ENCODE measurements at regions not wholly inside any gene's neighbourhood (a gene's known extent, or its start where the extent isn't known, plus 50 kb on each side); places are given as distances from the start of the nearest gene placed in this dataset.

- Histone ChIP-seq H3K9me3 (no peaks in the 10 kb centered on the region), H3K27ac (no peak overlapping the region), H3K4me1 (peaks cover 0 to 36% (median 6%) of the 10 kb centered on the region in 3 donors), H3K36me3 (no peaks in the 10 kb centered on the region), H3K27me3 (no peaks in the 10 kb centered on the region), H3K4me3 (no peak overlapping the region)
- intact Hi-C loops (cut with DNase I) = no loop called here
- no peak for TF ChIP-seq CTCF (IDR thresholded peaks at IDR 0.05)
- TF ChIP-seq POLR2A (IDR thresholded peaks at IDR 0.05) = no peak
- no peak for DNase-seq
- WGBS, 2 donors = 45 to 55% methylated on average over 5 to 6 of the region's 6 CpGs
Observed at GRCh38 chr15:93296759-93297500, 207.9 kb upstream of the RGMA start.

- DNase-seq = no peak
- Histone ChIP-seq H3K4me3 (no peak overlapping the region), H3K36me3 (no peaks in the 10 kb centered on the region), H3K4me1 (peaks cover 0 to 15% (median 3%) of the 10 kb centered on the region in 3 donors), H3K9me3 (no peaks in the 10 kb centered on the region), H3K27me3 (no peaks in the 10 kb centered on the region), H3K27ac (no peak overlapping the region)
- intact Hi-C loops (cut with DNase I) = no loop called here
- 62 to 78% methylated on average over 1 of the region's 1 CpG for WGBS, 2 donors
- TF ChIP-seq CTCF (IDR thresholded peaks at IDR 0.05) (no peak), POLR2A (IDR thresholded peaks at IDR 0.05) (no peak)
Observed at GRCh38 chr15:93294896-93295295, 205.9 kb upstream of the RGMA start.

GRCh38 chr15:93294066-93294465 is 205.1 kb upstream of the RGMA start:
- TF ChIP-seq POLR2A (IDR thresholded peaks at IDR 0.05) (no peak), CTCF (IDR thresholded peaks at IDR 0.05) (no peak)
- intact Hi-C loops (cut with DNase I) = no loop called here
- WGBS, 2 donors = 81 to 85% methylated on average over 1 of the region's 1 CpG
- H3K4me1 ChIP-seq = peaks cover 0 to 7% (median 0%) of the 10 kb centered on the region in 3 donors
- no peak overlapping the region for H3K27ac ChIP-seq
- no peaks in the 10 kb centered on the region for H3K27me3 ChIP-seq
- no peak for DNase-seq
- no peaks in the 10 kb centered on the region for H3K36me3 ChIP-seq
- no peaks in the 10 kb centered on the region for H3K9me3 ChIP-seq
- no peak overlapping the region for H3K4me3 ChIP-seq

- WGBS, 2 donors = 87 to 90% methylated on average over 5 of the region's 5 CpGs
- DNase-seq = no peak
- intact Hi-C loops (cut with DNase I) = no loop called here
- H3K9me3 ChIP-seq = no peaks in the 10 kb centered on the region
- H3K27ac ChIP-seq = no peak overlapping the region
- H3K4me3 ChIP-seq = no peak overlapping the region
- no peaks in the 10 kb centered on the region for H3K36me3 ChIP-seq
- H3K4me1 ChIP-seq = no peaks in the 10 kb centered on the region
- TF ChIP-seq POLR2A (IDR thresholded peaks at IDR 0.05) = no peak
- TF ChIP-seq CTCF (IDR thresholded peaks at IDR 0.05) = no peak
- no peaks in the 10 kb centered on the region for H3K27me3 ChIP-seq
Observed at GRCh38 chr15:93291380-93291779, 202.4 kb upstream of the RGMA start.

GRCh38 chr15:93290618-93290946 is 201.6 kb upstream of the RGMA start:
- Histone ChIP-seq H3K27me3 (no peaks in the 10 kb centered on the region), H3K4me3 (no peak overlapping the region), H3K4me1 (no peaks in the 10 kb centered on the region), H3K27ac (no peak overlapping the region), H3K9me3 (no peaks in the 10 kb centered on the region), H3K36me3 (no peaks in the 10 kb centered on the region)
- DNase-seq = no peak
- 74 to 92% methylated on average over 3 to 4 of the region's 4 CpGs for WGBS, 2 donors
- TF ChIP-seq CTCF (IDR thresholded peaks at IDR 0.05) = no peak
- no peak for TF ChIP-seq POLR2A (IDR thresholded peaks at IDR 0.05)
- intact Hi-C loops (cut with DNase I) = no loop called here
